ENCODE measurements at regions not wholly inside any gene's neighbourhood (a gene's known extent, or its start where the extent isn't known, plus 50 kb on each side); places are given as distances from the start of the nearest gene placed in this dataset.

DNA sequence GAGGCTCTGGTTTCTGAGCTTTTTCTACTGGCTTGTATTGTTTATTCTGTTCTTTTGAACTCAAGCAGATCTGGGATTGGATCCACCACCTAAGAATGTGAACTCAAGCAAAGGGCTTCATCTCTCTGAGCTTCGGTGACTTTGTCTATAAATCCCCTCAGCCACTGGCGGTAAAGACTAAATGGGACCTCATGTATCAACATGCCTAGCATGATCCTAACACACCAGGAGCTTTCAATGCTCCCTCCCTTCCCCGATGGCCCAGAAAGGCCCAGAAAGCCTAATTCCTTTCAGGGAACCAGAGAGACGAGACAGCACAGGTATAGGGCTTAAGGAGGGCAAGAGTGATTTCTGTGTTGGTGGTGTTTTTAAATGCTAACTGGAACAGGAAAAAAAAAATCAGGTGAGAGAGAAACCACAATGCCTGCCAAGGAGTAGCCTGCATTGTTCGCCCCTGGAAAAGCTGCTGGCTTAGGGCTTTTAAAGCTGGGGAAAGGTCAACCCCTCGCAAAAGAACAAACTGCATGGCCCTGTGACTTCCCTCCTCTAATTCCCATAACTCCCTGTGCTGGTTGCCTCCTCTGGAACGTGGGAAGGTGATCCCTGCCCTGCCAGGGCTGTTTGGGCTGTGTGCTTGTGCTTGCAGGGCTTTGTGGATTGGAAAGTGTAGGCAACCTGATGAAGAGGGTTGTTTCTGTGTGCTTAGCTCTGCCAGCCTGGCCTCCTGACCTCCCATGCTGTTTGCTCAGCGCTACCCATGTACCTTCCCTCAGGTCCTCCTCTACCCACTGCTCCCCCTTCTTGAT, 147.0 kb downstream of the PLPP3 start (continued):
- TF ChIP-seq, protein P1, sequence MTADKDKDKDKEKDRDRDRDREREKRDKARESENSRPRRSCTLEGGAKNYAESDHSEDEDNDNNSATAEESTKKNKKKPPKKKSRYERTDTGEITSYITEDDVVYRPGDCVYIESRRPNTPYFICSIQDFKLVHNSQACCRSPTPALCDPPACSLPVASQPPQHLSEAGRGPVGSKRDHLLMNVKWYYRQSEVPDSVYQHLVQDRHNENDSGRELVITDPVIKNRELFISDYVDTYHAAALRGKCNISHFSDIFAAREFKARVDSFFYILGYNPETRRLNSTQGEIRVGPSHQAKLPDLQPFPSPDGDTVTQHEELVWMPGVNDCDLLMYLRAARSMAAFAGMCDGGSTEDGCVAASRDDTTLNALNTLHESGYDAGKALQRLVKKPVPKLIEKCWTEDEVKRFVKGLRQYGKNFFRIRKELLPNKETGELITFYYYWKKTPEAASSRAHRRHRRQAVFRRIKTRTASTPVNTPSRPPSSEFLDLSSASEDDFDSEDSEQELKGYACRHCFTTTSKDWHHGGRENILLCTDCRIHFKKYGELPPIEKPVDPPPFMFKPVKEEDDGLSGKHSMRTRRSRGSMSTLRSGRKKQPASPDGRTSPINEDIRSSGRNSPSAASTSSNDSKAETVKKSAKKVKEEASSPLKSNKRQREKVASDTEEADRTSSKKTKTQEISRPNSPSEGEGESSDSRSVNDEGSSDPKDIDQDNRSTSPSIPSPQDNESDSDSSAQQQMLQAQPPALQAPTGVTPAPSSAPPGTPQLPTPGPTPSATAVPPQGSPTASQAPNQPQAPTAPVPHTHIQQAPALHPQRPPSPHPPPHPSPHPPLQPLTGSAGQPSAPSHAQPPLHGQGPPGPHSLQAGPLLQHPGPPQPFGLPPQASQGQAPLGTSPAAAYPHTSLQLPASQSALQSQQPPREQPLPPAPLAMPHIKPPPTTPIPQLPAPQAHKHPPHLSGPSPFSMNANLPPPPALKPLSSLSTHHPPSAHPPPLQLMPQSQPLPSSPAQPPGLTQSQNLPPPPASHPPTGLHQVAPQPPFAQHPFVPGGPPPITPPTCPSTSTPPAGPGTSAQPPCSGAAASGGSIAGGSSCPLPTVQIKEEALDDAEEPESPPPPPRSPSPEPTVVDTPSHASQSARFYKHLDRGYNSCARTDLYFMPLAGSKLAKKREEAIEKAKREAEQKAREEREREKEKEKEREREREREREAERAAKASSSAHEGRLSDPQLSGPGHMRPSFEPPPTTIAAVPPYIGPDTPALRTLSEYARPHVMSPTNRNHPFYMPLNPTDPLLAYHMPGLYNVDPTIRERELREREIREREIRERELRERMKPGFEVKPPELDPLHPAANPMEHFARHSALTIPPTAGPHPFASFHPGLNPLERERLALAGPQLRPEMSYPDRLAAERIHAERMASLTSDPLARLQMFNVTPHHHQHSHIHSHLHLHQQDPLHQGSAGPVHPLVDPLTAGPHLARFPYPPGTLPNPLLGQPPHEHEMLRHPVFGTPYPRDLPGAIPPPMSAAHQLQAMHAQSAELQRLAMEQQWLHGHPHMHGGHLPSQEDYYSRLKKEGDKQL (CRISPR knock-in tag; IDR thresholded peaks at IDR 0.05; ENCODE audit: low read depth) = no peak
- TF ChIP-seq, protein P2, sequence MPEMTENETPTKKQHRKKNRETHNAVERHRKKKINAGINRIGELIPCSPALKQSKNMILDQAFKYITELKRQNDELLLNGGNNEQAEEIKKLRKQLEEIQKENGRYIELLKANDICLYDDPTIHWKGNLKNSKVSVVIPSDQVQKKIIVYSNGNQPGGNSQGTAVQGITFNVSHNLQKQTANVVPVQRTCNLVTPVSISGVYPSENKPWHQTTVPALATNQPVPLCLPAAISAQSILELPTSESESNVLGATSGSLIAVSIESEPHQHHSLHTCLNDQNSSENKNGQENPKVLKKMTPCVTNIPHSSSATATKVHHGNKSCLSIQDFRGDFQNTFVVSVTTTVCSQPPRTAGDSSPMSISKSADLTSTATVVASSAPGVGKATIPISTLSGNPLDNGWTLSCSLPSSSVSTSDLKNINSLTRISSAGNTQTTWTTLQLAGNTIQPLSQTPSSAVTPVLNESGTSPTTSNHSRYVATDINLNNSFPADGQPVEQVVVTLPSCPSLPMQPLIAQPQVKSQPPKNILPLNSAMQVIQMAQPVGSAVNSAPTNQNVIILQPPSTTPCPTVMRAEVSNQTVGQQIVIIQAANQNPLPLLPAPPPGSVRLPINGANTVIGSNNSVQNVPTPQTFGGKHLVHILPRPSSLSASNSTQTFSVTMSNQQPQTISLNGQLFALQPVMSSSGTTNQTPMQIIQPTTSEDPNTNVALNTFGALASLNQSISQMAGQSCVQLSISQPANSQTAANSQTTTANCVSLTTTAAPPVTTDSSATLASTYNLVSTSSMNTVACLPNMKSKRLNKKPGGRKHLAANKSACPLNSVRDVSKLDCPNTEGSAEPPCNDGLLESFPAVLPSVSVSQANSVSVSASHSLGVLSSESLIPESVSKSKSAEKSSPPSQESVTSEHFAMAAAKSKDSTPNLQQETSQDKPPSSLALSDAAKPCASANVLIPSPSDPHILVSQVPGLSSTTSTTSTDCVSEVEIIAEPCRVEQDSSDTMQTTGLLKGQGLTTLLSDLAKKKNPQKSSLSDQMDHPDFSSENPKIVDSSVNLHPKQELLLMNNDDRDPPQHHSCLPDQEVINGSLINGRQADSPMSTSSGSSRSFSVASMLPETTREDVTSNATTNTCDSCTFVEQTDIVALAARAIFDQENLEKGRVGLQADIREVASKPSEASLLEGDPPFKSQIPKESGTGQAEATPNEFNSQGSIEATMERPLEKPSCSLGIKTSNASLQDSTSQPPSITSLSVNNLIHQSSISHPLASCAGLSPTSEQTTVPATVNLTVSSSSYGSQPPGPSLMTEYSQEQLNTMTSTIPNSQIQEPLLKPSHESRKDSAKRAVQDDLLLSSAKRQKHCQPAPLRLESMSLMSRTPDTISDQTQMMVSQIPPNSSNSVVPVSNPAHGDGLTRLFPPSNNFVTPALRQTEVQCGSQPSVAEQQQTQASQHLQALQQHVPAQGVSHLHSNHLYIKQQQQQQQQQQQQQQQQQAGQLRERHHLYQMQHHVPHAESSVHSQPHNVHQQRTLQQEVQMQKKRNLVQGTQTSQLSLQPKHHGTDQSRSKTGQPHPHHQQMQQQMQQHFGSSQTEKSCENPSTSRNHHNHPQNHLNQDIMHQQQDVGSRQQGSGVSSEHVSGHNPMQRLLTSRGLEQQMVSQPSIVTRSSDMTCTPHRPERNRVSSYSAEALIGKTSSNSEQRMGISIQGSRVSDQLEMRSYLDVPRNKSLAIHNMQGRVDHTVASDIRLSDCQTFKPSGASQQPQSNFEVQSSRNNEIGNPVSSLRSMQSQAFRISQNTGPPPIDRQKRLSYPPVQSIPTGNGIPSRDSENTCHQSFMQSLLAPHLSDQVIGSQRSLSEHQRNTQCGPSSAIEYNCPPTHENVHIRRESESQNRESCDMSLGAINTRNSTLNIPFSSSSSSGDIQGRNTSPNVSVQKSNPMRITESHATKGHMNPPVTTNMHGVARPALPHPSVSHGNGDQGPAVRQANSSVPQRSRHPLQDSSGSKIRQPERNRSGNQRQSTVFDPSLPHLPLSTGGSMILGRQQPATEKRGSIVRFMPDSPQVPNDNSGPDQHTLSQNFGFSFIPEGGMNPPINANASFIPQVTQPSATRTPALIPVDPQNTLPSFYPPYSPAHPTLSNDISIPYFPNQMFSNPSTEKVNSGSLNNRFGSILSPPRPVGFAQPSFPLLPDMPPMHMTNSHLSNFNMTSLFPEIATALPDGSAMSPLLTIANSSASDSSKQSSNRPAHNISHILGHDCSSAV (CRISPR knock-in tag; IDR thresholded peaks at IDR 0.05; ENCODE audit: borderline replicate concordance) = no peak
- TF ChIP-seq TEAD3 (CRISPR knock-in tag; optimal IDR thresholded peaks at IDR 0.05; ENCODE audit: borderline replicate concordance) (peak; percentile 48), POLR2G (IDR thresholded peaks at IDR 0.05; ENCODE audit: low read depth, low read length) (no peak), ZNF333 (CRISPR knock-in tag; IDR thresholded peaks at IDR 0.05; ENCODE audit: borderline replicate concordance) (no peak), NR2F1 (CRISPR knock-in tag; IDR thresholded peaks at IDR 0.05) (no peak), MYNN (CRISPR knock-in tag; IDR thresholded peaks at IDR 0.05; ENCODE audit: low read depth) (no peak), ZBTB21 (CRISPR knock-in tag; IDR thresholded peaks at IDR 0.05) (no peak), NONO (IDR thresholded peaks at IDR 0.05) (no peak), NONO (CRISPR knock-in tag; conservative IDR thresholded peaks at IDR 0.05) (no peak), NR2F6 (IDR thresholded peaks at IDR 0.05) (no peak), NR2F6 (CRISPR knock-in tag; IDR thresholded peaks at IDR 0.05) (peak; percentile 57; the same call in 1 of the 2 replicates), JUN (CRISPR knock-in tag; IDR thresholded peaks at IDR 0.05) (0 out of 2 replicates have a peak, but pooled peaks have one; percentile 19), GATA4 (IDR thresholded peaks at IDR 0.05; ENCODE audit: borderline replicate concordance, low read depth) (no peak), SP4 (CRISPR knock-in tag; IDR thresholded peaks at IDR 0.05) (no peak), ARID2 (CRISPR knock-in tag; IDR thresholded peaks at IDR 0.05; ENCODE audit: borderline replicate concordance) (no peak)
- TF ChIP-seq, protein P3, sequence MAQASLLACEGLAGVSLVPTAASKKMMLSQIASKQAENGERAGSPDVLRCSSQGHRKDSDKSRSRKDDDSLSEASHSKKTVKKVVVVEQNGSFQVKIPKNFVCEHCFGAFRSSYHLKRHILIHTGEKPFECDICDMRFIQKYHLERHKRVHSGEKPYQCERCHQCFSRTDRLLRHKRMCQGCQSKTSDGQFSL (CRISPR knock-in tag; IDR thresholded peaks at IDR 0.05) = no peak
